ENCODE measurements at regions not wholly inside any gene's neighbourhood (a gene's known extent, or its start where the extent isn't known, plus 50 kb on each side); places are given as distances from the start of the nearest gene placed in this dataset.
"Not testable (repeated sequence)": the region's sequence is repeated elsewhere in the genome, so short reads cannot be mapped to it uniquely, and the experiment has no call there.

DNA sequence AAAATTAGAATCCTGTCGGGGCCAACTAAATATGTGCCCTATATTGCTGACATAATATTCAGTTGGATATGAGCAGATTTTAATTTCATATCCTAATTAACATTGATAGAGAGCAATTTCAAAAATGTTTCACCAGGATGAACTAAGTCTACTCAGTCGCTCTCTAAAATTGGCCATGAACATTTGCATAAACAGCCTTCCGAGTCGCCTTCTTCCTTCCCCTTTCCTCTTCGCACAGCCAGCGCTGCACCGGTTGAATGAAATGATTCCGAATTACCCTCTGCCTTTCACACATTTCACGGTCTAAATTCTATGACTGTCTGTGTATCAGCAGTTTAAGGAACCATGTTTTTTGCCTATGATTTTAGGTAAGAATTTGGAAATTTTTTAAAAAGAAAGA, 413.7 kb downstream of the LIG4 start:
- Histone ChIP-seq H3K36me3 (ENCODE audit: control insufficient read depth, insufficient read depth, low read length) (no peaks in the 10 kb centered on the region), H3K27me3 (ENCODE audit: control insufficient read depth, insufficient read depth, low read length) (no peaks in the 10 kb centered on the region), H3K4me3 (ENCODE audit: low read depth, low read length) (no peak overlapping the region)
- DNase-seq (ENCODE audit: low read depth), result no peak
- POLR2A ChIA-PET, result no interaction called here
- CTCF ChIA-PET, result no interaction called here
- TF ChIP-seq, protein P1, sequence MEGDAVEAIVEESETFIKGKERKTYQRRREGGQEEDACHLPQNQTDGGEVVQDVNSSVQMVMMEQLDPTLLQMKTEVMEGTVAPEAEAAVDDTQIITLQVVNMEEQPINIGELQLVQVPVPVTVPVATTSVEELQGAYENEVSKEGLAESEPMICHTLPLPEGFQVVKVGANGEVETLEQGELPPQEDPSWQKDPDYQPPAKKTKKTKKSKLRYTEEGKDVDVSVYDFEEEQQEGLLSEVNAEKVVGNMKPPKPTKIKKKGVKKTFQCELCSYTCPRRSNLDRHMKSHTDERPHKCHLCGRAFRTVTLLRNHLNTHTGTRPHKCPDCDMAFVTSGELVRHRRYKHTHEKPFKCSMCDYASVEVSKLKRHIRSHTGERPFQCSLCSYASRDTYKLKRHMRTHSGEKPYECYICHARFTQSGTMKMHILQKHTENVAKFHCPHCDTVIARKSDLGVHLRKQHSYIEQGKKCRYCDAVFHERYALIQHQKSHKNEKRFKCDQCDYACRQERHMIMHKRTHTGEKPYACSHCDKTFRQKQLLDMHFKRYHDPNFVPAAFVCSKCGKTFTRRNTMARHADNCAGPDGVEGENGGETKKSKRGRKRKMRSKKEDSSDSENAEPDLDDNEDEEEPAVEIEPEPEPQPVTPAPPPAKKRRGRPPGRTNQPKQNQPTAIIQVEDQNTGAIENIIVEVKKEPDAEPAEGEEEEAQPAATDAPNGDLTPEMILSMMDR (IDR thresholded peaks at IDR 0.05; ENCODE audit: insufficient read depth, low read depth, low read length), result no peak

DNA sequence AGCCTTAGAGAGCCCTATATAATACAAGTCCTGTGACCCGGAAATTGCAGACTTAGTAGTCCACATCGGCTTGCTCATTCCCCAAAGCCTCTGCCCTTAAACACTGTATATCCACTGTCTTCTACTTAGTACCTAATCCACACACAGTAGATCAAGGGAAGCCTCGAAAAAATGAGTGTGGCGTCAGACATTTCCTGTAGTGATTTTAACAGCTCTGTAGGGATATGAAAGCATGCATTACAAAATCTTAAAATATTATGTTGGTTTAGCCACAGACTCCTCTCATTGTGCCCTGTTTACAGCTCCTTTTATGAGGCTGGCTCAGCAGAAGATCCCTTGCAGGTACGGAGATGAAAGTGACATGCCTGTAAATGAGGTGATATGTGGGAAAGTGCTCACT, 416.3 kb downstream of the LIG4 start:
- Histone ChIP-seq H3K27me3 (ENCODE audit: control insufficient read depth, insufficient read depth, low read length) (no peaks in the 10 kb centered on the region), H3K4me3 (ENCODE audit: low read depth, low read length) (no peak overlapping the region), H3K36me3 (ENCODE audit: control insufficient read depth, insufficient read depth, low read length) (no peaks in the 10 kb centered on the region)
- POLR2A ChIA-PET, result no interaction called here
- TF ChIP-seq, protein P1 (IDR thresholded peaks at IDR 0.05; ENCODE audit: insufficient read depth, low read depth, low read length), result no peak
- CTCF ChIA-PET, result no interaction called here
- DNase-seq (ENCODE audit: low read depth), result no peak

- Histone ChIP-seq H3K4me3 (ENCODE audit: low read depth, low read length) (no peak overlapping the region), H3K36me3 (ENCODE audit: control insufficient read depth, insufficient read depth, low read length) (no peaks in the 10 kb centered on the region), H3K27me3 (ENCODE audit: control insufficient read depth, insufficient read depth, low read length) (no peaks in the 10 kb centered on the region)
- POLR2A ChIA-PET, result no interaction called here
- no peak for DNase-seq (ENCODE audit: low read depth)
- TF ChIP-seq, protein P1 (IDR thresholded peaks at IDR 0.05; ENCODE audit: insufficient read depth, low read depth, low read length), result no peak
- CTCF ChIA-PET, result interaction anchor here (0.6 kb wide), 1 partner anchor 818 kb away, joined by 3 read pairs; no protein-coding TSS in a partner anchor
These were observed 424.9 kb downstream of the LIG4 start for GRCh38 chr13:107790397-107790796.

DNA sequence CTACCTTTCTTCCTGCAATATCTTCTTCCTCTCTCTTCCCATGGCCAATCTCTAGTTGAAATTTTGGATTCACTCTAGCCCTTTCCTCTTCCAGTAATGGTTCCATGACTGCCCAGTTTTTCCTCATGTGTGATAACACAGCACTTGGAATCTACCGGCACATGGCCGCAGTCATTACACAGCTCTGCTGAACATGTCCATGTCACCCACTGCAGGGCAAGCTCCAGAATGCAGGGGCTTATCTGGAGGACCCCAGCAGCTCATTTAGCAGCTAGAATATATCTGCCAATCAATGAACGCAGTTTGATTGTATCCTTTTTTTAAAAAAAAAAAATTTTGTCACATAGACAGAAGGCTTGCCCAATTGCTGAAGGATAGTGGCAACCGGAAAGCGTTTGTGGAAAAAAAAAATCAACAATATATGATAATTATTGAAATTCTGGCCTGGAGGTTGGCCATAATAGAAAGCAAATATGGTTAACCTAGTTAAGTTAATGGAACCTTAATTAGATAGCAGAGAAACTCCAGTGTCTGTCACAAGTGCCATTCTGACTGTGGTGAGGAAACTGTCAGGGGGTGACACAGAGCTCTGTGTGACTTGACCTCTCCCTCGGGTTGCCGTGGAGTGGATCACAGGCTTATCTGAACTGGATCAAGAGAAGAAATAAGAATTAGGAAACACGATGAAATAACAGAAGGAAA, 426.7 kb downstream of the LIG4 start:
- no peak for DNase-seq (ENCODE audit: low read depth)
- ChIA-PET POLR2A (no interaction called here), CTCF (no interaction called here)
- no peaks in the 10 kb centered on the region for H3K36me3 ChIP-seq (ENCODE audit: control insufficient read depth, insufficient read depth, low read length)
- TF ChIP-seq, protein P1 (IDR thresholded peaks at IDR 0.05; ENCODE audit: insufficient read depth, low read depth, low read length), result no peak
- no peak overlapping the region for H3K4me3 ChIP-seq (ENCODE audit: low read depth, low read length)
- no peaks in the 10 kb centered on the region for H3K27me3 ChIP-seq (ENCODE audit: control insufficient read depth, insufficient read depth, low read length)

GRCh38 chr13:107782646-107783045, 432.7 kb downstream of the LIG4 start:
- H3K27me3 ChIP-seq (ENCODE audit: control insufficient read depth, insufficient read depth, low read length); POLR2A ChIA-PET; DNase-seq (ENCODE audit: low read depth); H3K4me3 ChIP-seq (ENCODE audit: low read depth, low read length); H3K36me3 ChIP-seq (ENCODE audit: control insufficient read depth, insufficient read depth, low read length); CTCF ChIA-PET: not testable (repeated sequence)

DNA sequence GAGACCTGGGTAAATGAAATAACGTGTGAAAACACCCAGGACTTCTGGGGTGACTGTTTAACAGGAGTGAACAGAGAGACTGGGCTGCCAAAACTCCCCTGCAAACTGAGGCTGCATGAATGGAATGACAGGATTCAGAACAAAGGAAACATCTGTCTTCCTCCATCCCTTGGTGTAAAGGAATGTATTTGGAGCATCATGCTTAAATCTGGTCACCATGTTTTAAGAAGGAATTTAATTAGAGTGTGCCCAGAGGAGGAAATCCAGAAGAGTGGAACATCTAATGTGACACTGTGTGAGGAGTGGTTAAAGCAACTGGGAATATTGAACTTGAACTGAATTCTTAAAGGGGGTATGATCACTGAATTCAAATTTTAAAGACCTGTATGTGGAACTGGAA, 437.2 kb downstream of the LIG4 start:
- no peaks in the 10 kb centered on the region for H3K36me3 ChIP-seq (ENCODE audit: control insufficient read depth, insufficient read depth, low read length)
- no peak for DNase-seq (ENCODE audit: low read depth)
- TF ChIP-seq, protein P1 (IDR thresholded peaks at IDR 0.05; ENCODE audit: insufficient read depth, low read depth, low read length), result no peak
- POLR2A ChIA-PET, result no interaction called here
- no peak overlapping the region for H3K4me3 ChIP-seq (ENCODE audit: low read depth, low read length)
- no peaks in the 10 kb centered on the region for H3K27me3 ChIP-seq (ENCODE audit: control insufficient read depth, insufficient read depth, low read length)
- CTCF ChIA-PET, result no interaction called here

Measured in BJ (cell line).